ENCODE measurements at regions not wholly inside any gene's neighbourhood (a gene's known extent, or its start where the extent isn't known, plus 50 kb on each side); places are given as distances from the start of the nearest gene placed in this dataset.
"Not testable (repeated sequence)": the region's sequence is repeated elsewhere in the genome, so short reads cannot be mapped to it uniquely, and the experiment has no call there.

DNA sequence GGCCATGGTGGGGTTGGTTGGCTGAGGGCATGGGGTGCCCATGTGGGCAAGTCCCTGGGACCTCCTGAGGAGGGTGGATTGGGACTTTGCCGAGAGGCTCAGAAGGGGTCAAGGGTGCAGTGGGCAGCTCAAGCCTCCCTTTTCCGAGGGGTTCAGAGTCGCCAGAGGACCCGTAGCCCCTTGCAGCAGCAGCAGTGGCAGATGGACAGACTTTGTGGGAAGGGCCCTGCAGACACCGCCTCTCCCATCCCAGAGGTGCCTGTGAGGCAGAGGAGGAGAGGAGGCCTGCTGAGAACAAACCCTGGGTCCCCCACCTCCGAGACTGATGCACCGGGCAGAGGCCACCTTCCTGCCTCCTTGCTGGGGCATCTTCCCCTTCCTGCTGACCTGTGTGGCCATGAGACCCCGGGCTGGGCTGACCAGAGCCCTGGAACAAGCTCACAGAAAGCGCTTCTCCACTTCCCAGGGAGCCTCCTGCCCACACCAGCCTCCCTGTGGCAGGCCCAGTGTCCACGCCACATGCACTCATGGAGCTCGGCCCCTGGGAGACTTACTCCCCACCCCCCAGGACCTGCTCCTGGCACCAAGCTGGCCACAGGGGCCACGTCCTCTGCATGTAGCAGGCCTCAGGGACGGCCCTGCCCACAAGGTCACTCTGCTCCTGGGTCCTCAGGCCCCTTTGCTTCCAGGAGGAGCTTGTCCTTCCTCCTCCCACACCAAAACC lies 116.8 kb downstream of the NPIPB11 start:
- TF ChIP-seq POLR2AphosphoS5 (IDR thresholded peaks at IDR 0.05; ENCODE audit: control insufficient read depth, insufficient read depth, low read depth, low read length); DACH1 (IDR thresholded peaks at IDR 0.05; ENCODE audit: partially characterized antibody); CREM (IDR thresholded peaks at IDR 0.05; ENCODE audit: low read depth): not testable (repeated sequence)
- TF ChIP-seq, protein P1, sequence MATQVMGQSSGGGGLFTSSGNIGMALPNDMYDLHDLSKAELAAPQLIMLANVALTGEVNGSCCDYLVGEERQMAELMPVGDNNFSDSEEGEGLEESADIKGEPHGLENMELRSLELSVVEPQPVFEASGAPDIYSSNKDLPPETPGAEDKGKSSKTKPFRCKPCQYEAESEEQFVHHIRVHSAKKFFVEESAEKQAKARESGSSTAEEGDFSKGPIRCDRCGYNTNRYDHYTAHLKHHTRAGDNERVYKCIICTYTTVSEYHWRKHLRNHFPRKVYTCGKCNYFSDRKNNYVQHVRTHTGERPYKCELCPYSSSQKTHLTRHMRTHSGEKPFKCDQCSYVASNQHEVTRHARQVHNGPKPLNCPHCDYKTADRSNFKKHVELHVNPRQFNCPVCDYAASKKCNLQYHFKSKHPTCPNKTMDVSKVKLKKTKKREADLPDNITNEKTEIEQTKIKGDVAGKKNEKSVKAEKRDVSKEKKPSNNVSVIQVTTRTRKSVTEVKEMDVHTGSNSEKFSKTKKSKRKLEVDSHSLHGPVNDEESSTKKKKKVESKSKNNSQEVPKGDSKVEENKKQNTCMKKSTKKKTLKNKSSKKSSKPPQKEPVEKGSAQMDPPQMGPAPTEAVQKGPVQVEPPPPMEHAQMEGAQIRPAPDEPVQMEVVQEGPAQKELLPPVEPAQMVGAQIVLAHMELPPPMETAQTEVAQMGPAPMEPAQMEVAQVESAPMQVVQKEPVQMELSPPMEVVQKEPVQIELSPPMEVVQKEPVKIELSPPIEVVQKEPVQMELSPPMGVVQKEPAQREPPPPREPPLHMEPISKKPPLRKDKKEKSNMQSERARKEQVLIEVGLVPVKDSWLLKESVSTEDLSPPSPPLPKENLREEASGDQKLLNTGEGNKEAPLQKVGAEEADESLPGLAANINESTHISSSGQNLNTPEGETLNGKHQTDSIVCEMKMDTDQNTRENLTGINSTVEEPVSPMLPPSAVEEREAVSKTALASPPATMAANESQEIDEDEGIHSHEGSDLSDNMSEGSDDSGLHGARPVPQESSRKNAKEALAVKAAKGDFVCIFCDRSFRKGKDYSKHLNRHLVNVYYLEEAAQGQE (IDR thresholded peaks at IDR 0.05; ENCODE audit: borderline replicate concordance): not testable (repeated sequence)
- TF ChIP-seq, protein P1 (CRISPR knock-in tag; IDR thresholded peaks at IDR 0.05; ENCODE audit: low read depth): not testable (repeated sequence)
- TF ChIP-seq, protein P2, sequence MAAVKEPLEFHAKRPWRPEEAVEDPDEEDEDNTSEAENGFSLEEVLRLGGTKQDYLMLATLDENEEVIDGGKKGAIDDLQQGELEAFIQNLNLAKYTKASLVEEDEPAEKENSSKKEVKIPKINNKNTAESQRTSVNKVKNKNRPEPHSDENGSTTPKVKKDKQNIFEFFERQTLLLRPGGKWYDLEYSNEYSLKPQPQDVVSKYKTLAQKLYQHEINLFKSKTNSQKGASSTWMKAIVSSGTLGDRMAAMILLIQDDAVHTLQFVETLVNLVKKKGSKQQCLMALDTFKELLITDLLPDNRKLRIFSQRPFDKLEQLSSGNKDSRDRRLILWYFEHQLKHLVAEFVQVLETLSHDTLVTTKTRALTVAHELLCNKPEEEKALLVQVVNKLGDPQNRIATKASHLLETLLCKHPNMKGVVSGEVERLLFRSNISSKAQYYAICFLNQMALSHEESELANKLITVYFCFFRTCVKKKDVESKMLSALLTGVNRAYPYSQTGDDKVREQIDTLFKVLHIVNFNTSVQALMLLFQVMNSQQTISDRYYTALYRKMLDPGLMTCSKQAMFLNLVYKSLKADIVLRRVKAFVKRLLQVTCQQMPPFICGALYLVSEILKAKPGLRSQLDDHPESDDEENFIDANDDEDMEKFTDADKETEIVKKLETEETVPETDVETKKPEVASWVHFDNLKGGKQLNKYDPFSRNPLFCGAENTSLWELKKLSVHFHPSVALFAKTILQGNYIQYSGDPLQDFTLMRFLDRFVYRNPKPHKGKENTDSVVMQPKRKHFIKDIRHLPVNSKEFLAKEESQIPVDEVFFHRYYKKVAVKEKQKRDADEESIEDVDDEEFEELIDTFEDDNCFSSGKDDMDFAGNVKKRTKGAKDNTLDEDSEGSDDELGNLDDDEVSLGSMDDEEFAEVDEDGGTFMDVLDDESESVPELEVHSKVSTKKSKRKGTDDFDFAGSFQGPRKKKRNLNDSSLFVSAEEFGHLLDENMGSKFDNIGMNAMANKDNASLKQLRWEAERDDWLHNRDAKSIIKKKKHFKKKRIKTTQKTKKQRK (IDR thresholded peaks at IDR 0.05; ENCODE audit: borderline replicate concordance, low read depth, low read length): not testable (repeated sequence)
- TF ChIP-seq, protein P3, sequence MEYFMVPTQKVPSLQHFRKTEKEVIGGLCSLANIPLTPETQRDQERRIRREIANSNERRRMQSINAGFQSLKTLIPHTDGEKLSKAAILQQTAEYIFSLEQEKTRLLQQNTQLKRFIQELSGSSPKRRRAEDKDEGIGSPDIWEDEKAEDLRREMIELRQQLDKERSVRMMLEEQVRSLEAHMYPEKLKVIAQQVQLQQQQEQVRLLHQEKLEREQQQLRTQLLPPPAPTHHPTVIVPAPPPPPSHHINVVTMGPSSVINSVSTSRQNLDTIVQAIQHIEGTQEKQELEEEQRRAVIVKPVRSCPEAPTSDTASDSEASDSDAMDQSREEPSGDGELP (CRISPR knock-in tag; IDR thresholded peaks at IDR 0.05; ENCODE audit: borderline replicate concordance): not testable (repeated sequence)
- TF ChIP-seq, protein P4, sequence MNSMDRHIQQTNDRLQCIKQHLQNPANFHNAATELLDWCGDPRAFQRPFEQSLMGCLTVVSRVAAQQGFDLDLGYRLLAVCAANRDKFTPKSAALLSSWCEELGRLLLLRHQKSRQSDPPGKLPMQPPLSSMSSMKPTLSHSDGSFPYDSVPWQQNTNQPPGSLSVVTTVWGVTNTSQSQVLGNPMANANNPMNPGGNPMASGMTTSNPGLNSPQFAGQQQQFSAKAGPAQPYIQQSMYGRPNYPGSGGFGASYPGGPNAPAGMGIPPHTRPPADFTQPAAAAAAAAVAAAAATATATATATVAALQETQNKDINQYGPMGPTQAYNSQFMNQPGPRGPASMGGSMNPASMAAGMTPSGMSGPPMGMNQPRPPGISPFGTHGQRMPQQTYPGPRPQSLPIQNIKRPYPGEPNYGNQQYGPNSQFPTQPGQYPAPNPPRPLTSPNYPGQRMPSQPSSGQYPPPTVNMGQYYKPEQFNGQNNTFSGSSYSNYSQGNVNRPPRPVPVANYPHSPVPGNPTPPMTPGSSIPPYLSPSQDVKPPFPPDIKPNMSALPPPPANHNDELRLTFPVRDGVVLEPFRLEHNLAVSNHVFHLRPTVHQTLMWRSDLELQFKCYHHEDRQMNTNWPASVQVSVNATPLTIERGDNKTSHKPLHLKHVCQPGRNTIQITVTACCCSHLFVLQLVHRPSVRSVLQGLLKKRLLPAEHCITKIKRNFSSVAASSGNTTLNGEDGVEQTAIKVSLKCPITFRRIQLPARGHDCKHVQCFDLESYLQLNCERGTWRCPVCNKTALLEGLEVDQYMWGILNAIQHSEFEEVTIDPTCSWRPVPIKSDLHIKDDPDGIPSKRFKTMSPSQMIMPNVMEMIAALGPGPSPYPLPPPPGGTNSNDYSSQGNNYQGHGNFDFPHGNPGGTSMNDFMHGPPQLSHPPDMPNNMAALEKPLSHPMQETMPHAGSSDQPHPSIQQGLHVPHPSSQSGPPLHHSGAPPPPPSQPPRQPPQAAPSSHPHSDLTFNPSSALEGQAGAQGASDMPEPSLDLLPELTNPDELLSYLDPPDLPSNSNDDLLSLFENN (IDR thresholded peaks at IDR 0.05; ENCODE audit: low read depth in 2 of 2, low read length in 2 of 2): not testable (repeated sequence)

All from K562 (cell line).